A172 (cell line): ENCODE measurements at regions not wholly inside any gene's neighbourhood (a gene's known extent, or its start where the extent isn't known, plus 50 kb on each side); places are given as distances from the start of the nearest gene placed in this dataset.
"Not testable (repeated sequence)": the region's sequence is repeated elsewhere in the genome, so short reads cannot be mapped to it uniquely, and the experiment has no call there.

Source experiments
- DNase-seq: peaks from one replicate; pipeline ENCODE4 v3.0.0-alpha.2; 2015; ENCODE audit warnings: low spot score

DNA sequence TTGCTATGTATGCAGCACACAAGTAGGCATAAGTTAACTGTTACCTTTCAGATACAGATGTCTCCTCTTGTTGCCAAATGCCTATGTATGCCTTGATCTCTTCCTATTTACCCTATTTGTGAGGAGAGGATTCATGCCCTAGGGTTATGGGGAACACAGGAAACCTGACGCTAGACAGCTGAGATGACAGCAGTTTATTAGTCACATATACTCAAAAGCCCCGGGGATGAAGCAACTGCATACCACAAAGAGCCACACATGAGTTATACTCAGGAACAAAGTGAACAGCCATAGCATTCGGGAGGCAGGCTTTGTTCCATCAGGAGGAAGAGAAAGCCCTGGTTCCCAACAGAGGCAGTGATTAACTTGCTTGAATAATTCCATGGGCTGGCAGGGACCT, 1011.7 kb upstream of the PCDH7 start:
- DNase-seq: peak; percentile 61

- DNase-seq: no peak
These were observed 1009.6 kb upstream of the PCDH7 start for GRCh38 chr4:29710519-29710918.

DNA sequence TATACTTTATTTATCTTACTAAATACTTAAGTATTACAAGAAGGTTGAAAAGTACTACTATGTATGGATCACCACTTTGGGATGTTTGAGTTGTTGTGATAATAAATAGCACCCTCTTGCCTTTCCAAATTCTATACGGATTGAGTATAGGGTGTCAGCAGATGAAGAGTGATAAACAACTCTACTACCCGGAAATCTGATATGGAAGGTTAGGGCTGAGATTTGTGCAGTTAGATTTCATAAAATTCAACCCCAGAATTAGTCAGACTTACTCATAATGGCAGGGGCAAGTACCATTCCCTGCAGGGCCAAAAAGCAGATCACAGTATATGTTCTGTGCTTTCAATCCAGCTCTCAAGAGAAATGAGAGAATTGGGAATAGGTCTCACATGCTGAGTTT, 1008.9 kb upstream of the PCDH7 start:
- DNase-seq: peak; percentile 4

DNA sequence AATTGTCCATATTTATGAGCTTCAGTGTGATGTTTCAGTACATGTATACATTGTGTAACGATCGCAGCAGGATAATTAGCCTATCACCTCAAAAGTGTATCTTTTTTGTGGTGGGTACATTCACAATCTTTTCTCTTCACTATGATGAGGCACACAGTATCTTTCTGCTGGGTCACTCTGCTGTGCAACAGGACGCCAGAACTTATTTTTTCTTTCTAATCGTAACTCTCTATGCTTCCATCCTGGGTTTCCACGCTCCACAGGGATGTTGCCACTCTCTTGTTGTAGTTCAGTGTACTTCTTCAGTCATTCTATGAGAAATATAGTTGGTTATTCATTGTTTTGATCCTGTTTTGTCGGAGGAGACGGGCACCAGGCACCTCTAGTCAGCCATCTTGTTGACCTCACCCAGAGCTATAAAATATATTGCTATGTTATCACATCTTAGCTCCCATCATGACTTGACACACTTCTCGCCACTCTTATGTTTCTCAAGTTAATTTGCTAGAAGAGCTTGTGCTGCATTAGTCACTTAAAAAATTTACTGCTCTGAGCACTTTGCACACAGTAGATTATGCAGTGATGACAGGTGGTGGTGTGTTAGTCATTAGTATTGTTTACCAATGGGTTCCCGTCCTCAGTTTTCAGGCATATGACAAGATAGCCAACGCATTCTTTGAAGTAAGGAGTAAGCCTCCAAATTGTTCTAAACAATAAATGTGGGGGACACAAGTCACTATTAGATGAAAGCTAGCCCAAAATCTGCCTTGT, 1002.7 kb upstream of the PCDH7 start:
- peak; percentile 69 for DNase-seq

DNA sequence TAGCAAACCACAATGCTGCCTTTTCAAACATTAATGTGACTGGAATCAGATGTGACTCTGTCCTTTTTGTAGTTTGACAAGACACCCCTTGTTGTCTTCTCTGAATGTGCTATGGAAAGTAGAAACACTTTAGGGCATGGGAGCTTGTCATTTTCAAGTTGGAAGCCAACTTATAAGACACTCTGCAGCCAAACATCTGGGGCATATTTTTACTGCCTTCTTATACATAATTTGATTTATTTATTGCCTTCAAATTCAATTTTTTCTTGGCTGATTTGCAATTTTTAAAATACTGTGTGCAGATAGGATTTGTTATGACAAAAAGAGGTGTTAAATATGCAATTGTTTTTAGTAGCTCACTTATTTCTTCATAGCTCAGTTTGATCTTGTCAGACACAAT, 1002.0 kb upstream of the PCDH7 start:
- no peak for DNase-seq

GRCh38 chr4:29722253-29722652, 997.9 kb upstream of the PCDH7 start:
- DNase-seq: no peak

DNA sequence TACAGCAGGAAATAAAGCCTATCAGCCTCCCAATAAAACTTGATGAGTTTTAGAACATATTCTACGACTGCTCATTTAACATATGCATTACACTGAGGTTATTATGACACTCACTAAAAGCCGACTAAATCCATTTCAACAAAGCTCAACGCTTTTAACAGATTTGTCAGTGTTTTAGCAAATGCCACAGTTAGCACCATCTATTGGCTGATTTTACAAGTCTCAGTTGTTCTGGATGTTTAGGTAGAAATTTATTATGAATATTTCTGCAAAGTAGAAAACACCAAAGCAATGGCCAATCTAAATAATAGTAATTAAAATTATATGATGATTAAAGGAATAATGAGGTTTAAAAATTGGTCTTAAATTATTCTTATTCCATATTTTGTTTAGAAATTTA, 993.2 kb upstream of the PCDH7 start:
- no peak for DNase-seq

DNA sequence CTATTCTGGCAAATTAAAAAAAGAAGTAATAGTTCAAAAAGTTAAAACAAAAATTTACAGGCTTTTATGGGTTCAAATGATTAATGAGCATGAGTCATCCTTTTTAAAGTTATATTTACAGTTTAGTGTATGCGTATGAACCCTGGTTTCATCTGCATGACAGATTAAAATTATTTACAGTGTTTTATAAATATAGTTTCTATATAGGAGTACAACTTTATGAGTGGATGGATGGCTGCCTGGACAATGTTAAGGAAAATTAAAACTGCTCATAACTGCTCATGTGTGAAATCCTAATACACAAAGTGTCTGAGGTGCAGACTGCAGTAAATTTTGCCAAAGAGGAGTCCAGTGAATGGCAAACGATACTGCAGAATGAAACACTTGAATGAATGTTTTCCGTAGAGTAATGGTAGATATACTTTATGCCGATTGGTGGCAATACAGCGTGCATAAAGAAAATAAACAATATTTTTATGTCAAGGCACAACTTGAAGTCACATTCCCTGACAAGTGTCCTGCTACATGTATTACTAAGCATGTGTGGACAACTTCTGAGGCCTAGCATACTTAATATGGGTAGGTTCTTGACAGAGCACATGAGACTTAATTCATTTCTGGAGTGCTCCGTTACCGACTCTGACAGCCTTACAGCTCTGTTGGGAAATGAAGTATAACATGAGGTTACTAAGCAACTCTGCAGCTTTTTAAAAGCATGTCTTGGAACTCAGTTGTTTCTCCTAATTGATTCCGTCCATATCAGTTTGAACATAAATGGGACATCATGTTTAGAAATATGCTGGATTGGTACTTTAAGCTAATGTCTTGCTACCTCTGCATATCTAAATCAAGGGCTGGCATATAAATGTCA, 985.6 kb upstream of the PCDH7 start:
- DNase-seq: no peak

DNA sequence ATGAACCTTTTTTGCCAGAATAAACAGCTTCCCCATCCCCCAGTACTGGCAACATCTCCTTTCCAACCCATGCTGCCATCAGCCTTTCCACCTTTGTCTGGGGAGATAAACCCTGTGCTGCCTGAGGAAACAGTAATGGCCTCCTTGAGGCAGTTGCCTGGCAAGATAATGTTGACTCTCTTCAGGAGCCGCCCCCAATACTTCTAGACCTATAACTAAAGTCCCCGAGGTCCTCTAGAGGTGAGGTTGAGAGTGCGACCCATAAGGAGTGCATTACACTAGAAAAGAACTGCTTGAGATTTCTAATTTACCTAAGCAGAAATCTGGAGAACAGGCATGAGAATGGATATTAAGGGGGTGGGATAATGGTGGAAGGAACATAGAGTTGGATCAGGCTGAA, 963.2 kb upstream of the PCDH7 start:
- DNase-seq: no peak

DNA sequence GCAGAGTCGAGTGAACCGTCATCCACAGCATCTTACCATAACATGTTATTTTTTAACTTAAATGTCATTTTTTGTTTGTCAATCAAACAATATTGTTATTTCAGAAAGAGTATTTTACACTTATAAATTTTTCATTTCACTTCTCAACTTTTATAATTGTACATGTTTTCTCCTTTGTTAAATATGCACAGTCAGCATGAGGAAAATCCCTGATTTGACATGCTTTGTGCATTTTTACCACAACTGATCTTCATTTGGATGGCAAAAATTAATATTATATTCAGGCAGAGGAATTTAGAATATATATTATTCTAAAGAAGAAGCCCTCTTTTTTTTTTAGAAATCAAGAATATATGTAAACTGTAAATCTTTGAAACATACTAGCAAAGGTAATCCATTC, 958.0 kb upstream of the PCDH7 start:
- DNase-seq: no peak

DNA sequence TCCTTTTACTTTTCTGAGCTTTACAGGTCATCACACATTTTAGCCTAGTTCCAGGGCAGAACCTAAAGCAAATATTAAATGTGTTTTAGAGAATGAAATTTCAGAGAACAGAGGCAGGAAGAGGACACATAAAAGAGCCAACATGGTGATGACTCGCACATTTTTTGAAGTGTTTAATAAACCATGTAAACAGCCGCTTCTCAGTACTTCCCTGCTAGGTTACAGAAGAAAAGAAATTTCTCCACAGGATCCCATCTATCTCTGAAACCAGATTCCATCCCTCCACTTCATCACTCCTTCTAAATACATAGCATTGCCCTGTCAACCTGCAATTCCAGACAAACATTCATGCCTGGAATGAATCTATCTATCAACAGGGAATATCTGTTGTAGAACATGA, 949.5 kb upstream of the PCDH7 start:
- DNase-seq: no peak

DNA sequence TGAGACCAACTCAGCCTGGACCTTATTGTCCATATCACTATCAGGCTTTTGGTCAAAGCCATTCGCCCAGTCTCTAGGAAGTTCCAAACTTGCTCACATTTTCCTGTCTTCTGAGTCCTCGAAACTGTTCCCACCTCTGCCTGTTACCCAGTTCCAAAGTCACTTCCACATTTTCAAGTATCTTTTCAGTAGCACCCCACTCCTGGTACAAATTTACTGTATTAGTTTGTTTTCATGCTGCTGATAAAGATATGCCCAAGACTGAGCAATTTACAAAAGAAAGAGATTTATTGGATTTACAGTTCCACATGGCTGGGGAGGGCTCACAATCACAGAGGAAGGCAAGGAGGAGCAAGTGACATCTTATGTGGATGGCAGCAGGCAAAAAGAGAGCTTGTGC, 932.0 kb upstream of the PCDH7 start:
- not testable (repeated sequence) for DNase-seq

- DNase-seq: peak; percentile 52
These were observed 914.9 kb upstream of the PCDH7 start for GRCh38 chr4:29805245-29805644.

GRCh38 chr4:29805916-29806480, 914.2 kb upstream of the PCDH7 start:
- DNase-seq: no peak

- no peak for DNase-seq
These were observed 902.2 kb upstream of the PCDH7 start for GRCh38 chr4:29817961-29818360.

GRCh38 chr4:29829067-29829466, 891.1 kb upstream of the PCDH7 start:
- DNase-seq: no peak

- DNase-seq: no peak
These were observed 867.6 kb upstream of the PCDH7 start for GRCh38 chr4:29852537-29852936.

- no peak for DNase-seq
These were observed 866.3 kb upstream of the PCDH7 start for GRCh38 chr4:29853833-29854232.

DNA sequence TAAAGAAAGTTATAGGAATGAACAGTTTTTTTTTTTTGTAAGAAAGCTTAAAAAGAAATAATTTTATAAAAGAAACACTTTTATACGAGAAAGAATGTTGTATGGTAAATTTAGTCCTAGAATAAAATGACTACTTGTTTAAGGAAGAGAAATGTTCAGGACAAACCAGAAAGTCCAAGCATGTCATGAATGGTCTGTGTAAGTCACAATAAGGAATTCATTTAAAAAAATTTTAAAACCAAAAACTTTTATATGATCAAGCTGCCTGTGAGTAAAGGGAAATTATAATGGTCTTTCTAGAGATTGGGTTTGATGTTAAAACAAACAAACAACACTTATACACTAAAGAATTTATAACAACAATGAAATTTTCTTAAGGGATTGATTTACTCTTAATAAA, 858.9 kb upstream of the PCDH7 start:
- no peak for DNase-seq

GRCh38 chr4:29867412-29867811, 852.8 kb upstream of the PCDH7 start:
- no peak for DNase-seq

DNA sequence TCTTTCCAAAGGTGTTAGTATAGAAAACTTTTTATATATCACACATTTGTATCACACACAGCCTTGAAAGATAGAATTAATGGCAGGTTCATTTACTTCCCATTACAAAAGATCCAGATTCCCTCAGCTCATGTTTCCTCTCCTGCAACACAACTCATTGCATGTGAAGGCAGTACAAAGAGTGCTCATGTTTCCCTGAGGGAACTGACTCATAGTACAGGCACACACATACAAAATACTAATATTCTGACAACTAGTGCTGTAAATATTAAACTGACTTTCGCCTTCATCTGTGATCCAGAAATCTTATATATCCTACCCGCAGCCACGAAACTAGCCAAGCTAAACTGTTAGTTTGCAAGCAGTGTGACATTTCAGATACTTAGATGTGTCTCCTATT, 819.8 kb upstream of the PCDH7 start:
- no peak for DNase-seq

DNA sequence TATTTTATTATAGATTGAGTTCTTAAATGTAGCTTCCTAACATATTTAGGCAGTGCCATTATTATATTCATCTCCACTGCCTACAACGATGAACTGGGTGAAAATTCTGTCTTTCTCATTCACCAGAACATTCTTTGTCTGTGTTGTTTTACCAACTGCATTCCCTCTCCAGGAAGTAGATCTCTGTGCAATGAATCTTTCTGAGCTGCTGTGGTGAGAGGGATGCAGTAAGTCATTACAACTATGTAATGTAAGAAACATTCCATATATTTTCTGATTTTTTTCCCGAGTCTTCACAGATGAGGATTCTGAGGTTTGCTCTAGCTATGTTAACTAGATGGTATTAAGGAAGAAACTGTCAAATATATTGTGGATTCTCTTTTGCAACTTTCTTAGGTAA, 811.9 kb upstream of the PCDH7 start:
- no peak for DNase-seq

GRCh38 chr4:29927895-29928294, 792.3 kb upstream of the PCDH7 start:
- DNase-seq: no peak
